K562 (cell line): ENCODE measurements at regions not wholly inside any gene's neighbourhood (a gene's known extent, or its start where the extent isn't known, plus 50 kb on each side); places are given as distances from the start of the nearest gene placed in this dataset.

Experiments
- ATAC-seq: fragments of 200-7000 bp; cut with Tn5 transposase; 3 replicates; pipeline ENCODE4 v1.9.1; 2020; ENCODE audit warnings: moderate library complexity
- BruUV-seq: library from RNA; stranded (reverse); fragments of 400-500 nt; replicated peaks from 2 replicates; lab custom pipeline; 2021; lab: Mats Ljungman, UMichigan
- CTCF ChIA-PET: fragments of 300-600 bp; formaldehyde crosslinking; extraction: SDS; loops from one replicate; lab custom pipeline; 2021; ENCODE audit warnings: low intra/inter-chr PET ratio; lab: Yijun Ruan, JAX
- POLR2A ChIA-PET: fragments of 300-600, 350-650 bp; sonication (Branson Sonifier 250); formaldehyde crosslinking; extraction: SDS; loops from one replicate; lab custom pipeline; 2021; ENCODE audit warnings: antibody characterized with exemption, inconsistent platforms; lab: Yijun Ruan, JAX
- DNase-seq, 4 experiments: peaks; one replicate each; pipeline versions ENCODE4 v3.0.0 to v3.0.0-alpha.2; 2011 to 2018; ENCODE audit warnings: low spot score in 3 of 4, mixed read lengths in 3 of 4; ENCODE audit errors: extremely low read depth in 1 of 4
- FAIRE-seq: peaks from 2 replicates; lab custom pipeline; 2011; peaks lifted over from hg19 to GRCh38; lab: Jason Lieb, UNC
- H2AFZ ChIP-seq: 2 replicates; pipeline ENCODE4 v1.6.0; 2011; ENCODE audit warnings: low read depth, low read length, control low read depth, inconsistent platforms
- H3K27ac ChIP-seq: fragments of 200-600 bp; 3 replicates; pipeline ENCODE4 v1.8.0; 2011; ENCODE audit warnings: low read depth, mild to moderate bottlenecking, control low read depth, inconsistent platforms, low read length, moderate library complexity, mixed read lengths; ENCODE audit errors: extremely low read depth
- H3K27me3 ChIP-seq, 2 experiments: fragments of 300-600 bp in 1 of 2; 2 replicates in 1 of 2; 3 replicates in 1 of 2; pipeline versions ENCODE4 v1.6.0 to v1.8.0; 2011; ENCODE audit warnings: inconsistent platforms in 2 of 2, low read length in 2 of 2, mild to moderate bottlenecking in 1 of 2, mixed read lengths in 1 of 2, moderate library complexity in 1 of 2; ENCODE audit not compliant: control insufficient read depth in 2 of 2, insufficient read depth in 2 of 2
- H3K36me3 ChIP-seq: fragments of 300-600 bp; 3 replicates; pipeline ENCODE4 v1.8.0; 2011; ENCODE audit warnings: mild to moderate bottlenecking, low read length, inconsistent platforms; ENCODE audit not compliant: control insufficient read depth, insufficient read depth
- H3K4me1 ChIP-seq, 2 experiments: fragments of 200-600 bp in 1 of 2; replicated peaks in 1 of 2; 2 replicates in 1 of 2; 3 replicates in 1 of 2; pipeline versions ENCODE4 v1.5.1 to v1.8.0; 2011; ENCODE audit warnings: inconsistent platforms in 2 of 2, low read length in 2 of 2, mild to moderate bottlenecking in 1 of 2, mixed read lengths in 1 of 2, moderate library complexity in 1 of 2; ENCODE audit not compliant: control insufficient read depth in 2 of 2, insufficient read depth in 2 of 2
- H3K4me2 ChIP-seq: 2 replicates; pipeline ENCODE4 v1.6.1; 2011; ENCODE audit warnings: low read length, control low read depth, inconsistent platforms, mixed read lengths; ENCODE audit not compliant: insufficient read depth
- H3K4me3 ChIP-seq: fragments of 200-600 bp; sonication (generic), shearing (Covaris generic); 2 replicates; pipeline ENCODE4 v1.5.1; 2016; ENCODE audit warnings: control low read depth, inconsistent platforms
- H3K79me2 ChIP-seq: fragments of 200-600 bp; 3 replicates; pipeline ENCODE4 v1.8.0; 2011; ENCODE audit warnings: low read length, inconsistent platforms; ENCODE audit not compliant: control insufficient read depth, insufficient read depth
- H3K9ac ChIP-seq, 2 experiments: 2 replicates each; pipeline versions ENCODE4 v1.6.0 to v1.6.1; 2011; ENCODE audit warnings: low read depth in 2 of 2, low read length in 2 of 2, control low read depth in 1 of 2, inconsistent platforms in 1 of 2, mild to moderate bottlenecking in 1 of 2, mixed read lengths in 1 of 2; ENCODE audit not compliant: insufficient read depth in 1 of 2
- H3K9me1 ChIP-seq: one replicate; pipeline ENCODE4 v1.6.0; 2011; ENCODE audit warnings: inconsistent platforms, mild to moderate bottlenecking, low read length, moderate library complexity; ENCODE audit not compliant: control insufficient read depth, insufficient read depth
- H3K9me3 ChIP-seq: replicated peaks from 2 replicates; pipeline ENCODE4 v1.5.1; 2011; ENCODE audit warnings: low read depth, low read length, inconsistent platforms; ENCODE audit not compliant: control insufficient read depth, insufficient read depth
- H4K20me1 ChIP-seq: replicated peaks from 2 replicates; pipeline ENCODE4 v1.6.1; 2011; ENCODE audit warnings: low read length, inconsistent platforms, mixed read lengths; ENCODE audit not compliant: control insufficient read depth, insufficient read depth
- ARHGAP35 ChIP-seq: fragments of 450-650 bp; IDR thresholded peaks from 2 replicates; pipeline ENCODE4 v1.6.1; 2018; ENCODE audit not compliant: partially characterized antibody
- ARID3B ChIP-seq: fragments of 250-450 bp; sonication (Bioruptor Pico); IDR thresholded peaks from 2 replicates; pipeline ENCODE4 v1.4.0; 2020; ENCODE audit warnings: borderline replicate concordance
- FOSL1 ChIP-seq: fragments of 200-800 bp; sonication (Bioruptor generic); conservative IDR thresholded peaks from 2 replicates; pipeline ENCODE4 v1.6.1; 2016; ENCODE audit warnings: missing genetic modification characterization, missing compliant biosample characterization
- HES1 ChIP-seq: fragments of 450-650 bp; IDR thresholded peaks from 2 replicates; pipeline ENCODE4 v1.6.1; 2016; ENCODE audit warnings: low read depth, mild to moderate bottlenecking, moderate library complexity
- LARP7 ChIP-seq: fragments of 450-650 bp; IDR thresholded peaks from 2 replicates; pipeline ENCODE4 v1.6.1; 2016
- MIER1 ChIP-seq: fragments of 450-650 bp; IDR thresholded peaks from 2 replicates; pipeline ENCODE4 v1.6.1; 2016; ENCODE audit warnings: antibody characterized with exemption, mild to moderate bottlenecking, low read depth
- MYBL2 ChIP-seq, 2 experiments: fragments of 450-650 bp in 1 of 2; sonication (generic) in 1 of 2; formaldehyde crosslinking in 1 of 2; IDR thresholded peaks; 2 replicates each; pipeline versions ENCODE4 v1.6.1 to v1.8.1; 2017 to 2022; ENCODE audit warnings: borderline replicate concordance in 1 of 2, inconsistent platforms in 1 of 2, low read depth in 1 of 2, mild to moderate bottlenecking in 1 of 2, missing genetic modification reagents in 1 of 2, moderate library complexity in 1 of 2
- NFIC ChIP-seq: fragments of 450-650 bp; IDR thresholded peaks from 2 replicates; pipeline ENCODE4 v1.6.1; 2017; ENCODE audit warnings: mild to moderate bottlenecking, inconsistent platforms
- PHF21A ChIP-seq: fragments of 450-650 bp; IDR thresholded peaks from 2 replicates; pipeline ENCODE4 v1.6.1; 2017; ENCODE audit warnings: low read depth, borderline replicate concordance
- RBM39 ChIP-seq: fragments of 200-400 bp; formaldehyde crosslinking; optimal IDR thresholded peaks from 2 replicates; pipeline ENCODE3; 2018; ENCODE audit warnings: low read depth, low read length
- RFX5 ChIP-seq: IDR thresholded peaks from 2 replicates; pipeline ENCODE4 v1.6.1; 2011; ENCODE audit warnings: low read depth, mild to moderate bottlenecking, improper control_type of control experiment, low read length
- SMAD1 ChIP-seq: fragments of 150-350 bp; IDR thresholded peaks from 2 replicates; pipeline ENCODE4 v1.6.1; 2014; ENCODE audit warnings: low read length, low read depth; ENCODE audit not compliant: partially characterized antibody
- TEAD1 ChIP-seq, 2 experiments: fragments of 450-650 bp in 1 of 2; sonication (generic) in 1 of 2; formaldehyde crosslinking; IDR thresholded peaks; 2 replicates each; pipeline versions ENCODE4 v1.4.0 to v1.8.0; 2020 to 2022; ENCODE audit warnings: mild to moderate bottlenecking in 2 of 2, missing genetic modification reagents in 1 of 2
- THRAP3 ChIP-seq: fragments of 450-650 bp; IDR thresholded peaks from 2 replicates; pipeline ENCODE4 v1.6.1; 2016; ENCODE audit warnings: mild to moderate bottlenecking, inconsistent platforms, borderline replicate concordance
- ZBTB12 ChIP-seq: fragments of 250-450 bp; sonication (Bioruptor Pico); IDR thresholded peaks from 2 replicates; pipeline ENCODE4 v1.4.0; 2020
- ZNF124 ChIP-seq: sonication (generic); formaldehyde crosslinking; IDR thresholded peaks from 2 replicates; pipeline ENCODE4 v1.8.1; 2022; ENCODE audit warnings: missing genetic modification reagents
- ZNF57 ChIP-seq: fragments of 450-650 bp; formaldehyde crosslinking; IDR thresholded peaks from 2 replicates; pipeline ENCODE4 v1.4.0; 2020; ENCODE audit warnings: mild to moderate bottlenecking, moderate library complexity
- WGBS: fragments of 100-300 bp; shearing (Covaris generic); methylation state at CpG from one replicate; pipeline ENCODE4 v1.1.6; 2016; ENCODE audit warnings: low coverage, mixed read lengths; ENCODE audit not compliant: insufficient coverage; ENCODE audit errors: missing lambda C conversion rate; 5-methylcytosine and 5-hydroxymethylcytosine counted together
- in situ Hi-C: fragments of 300-500 bp; cut with MboI; formaldehyde crosslinking; loops from 4 replicates; pipeline ENCODE4 v1.15.0; 2018; ENCODE audit warnings: inconsistent platforms, mixed read lengths
- intact Hi-C: fragments of 100-400 bp; cut with micrococcal nuclease; formaldehyde crosslinking; loops from 2 replicates; pipeline ENCODE4 v1.14.2; 2022

- no peak for TF ChIP-seq HES1
- TF ChIP-seq PHF21A: no peak
- TF ChIP-seq THRAP3: no peak
- TF ChIP-seq, all 486 proteins: peak for 0
These were observed 1007.1 kb upstream of the WWC1 start (continued) for GRCh38 chr5:167284222-167284890.

GRCh38 chr5:167285591-167285990 is 1005.9 kb upstream of the WWC1 start:
- Histone ChIP-seq H3K4me3 (no peak overlapping the region), H3K27ac (no peak overlapping the region), H2AFZ (no peak overlapping the region), H3K9me1 (no peaks in the 10 kb centered on the region), H3K4me2 (no peak overlapping the region), H3K36me3 (no peaks in the 10 kb centered on the region), H3K79me2 (no peaks in the 10 kb centered on the region), H3K27me3 (no peaks in the 10 kb centered on the region), H3K4me1 (no peaks in the 10 kb centered on the region), H3K9ac (no peak overlapping the region), H3K9me3 (no peaks in the 10 kb centered on the region), H4K20me1 (no peaks in the 10 kb centered on the region)
- DNase-seq: no peak
- no peak for ATAC-seq
- BruUV-seq: no TSS peak
- no peak for FAIRE-seq
- CTCF ChIA-PET: no interaction called here
- WGBS: 2% methylated on average over 5 of the region's 5 CpGs
- in situ Hi-C loops: no loop called here
- POLR2A ChIA-PET: no interaction called here
- intact Hi-C loops: no loop called here
- TF ChIP-seq ARHGAP35 (no peak), MIER1 (no peak), RBM39 (no peak), ARID3B (CRISPR knock-in tag) (no peak), RFX5 (no peak), LARP7 (no peak), FOSL1 (tag) (no peak), ZBTB12 (CRISPR knock-in tag) (no peak), TEAD1 (CRISPR knock-in tag; IDR thresholded peaks at IDR 0.05) (no peak), ZNF124 (no peak), SMAD1 (no peak), MYBL2 (IDR thresholded peaks at IDR 0.05; ENCODE audit: low read depth) (no peak), MYBL2 (CRISPR knock-in tag; IDR thresholded peaks at IDR 0.05; ENCODE audit: borderline replicate concordance) (no peak), NFIC (no peak), ZNF57 (no peak)
